Nephron (organoid): ENCODE measurements at regions not wholly inside any gene's neighbourhood (a gene's known extent, or its start where the extent isn't known, plus 50 kb on each side); places are given as distances from the start of the nearest gene placed in this dataset.
"Not testable (repeated sequence)": the region's sequence is repeated elsewhere in the genome, so short reads cannot be mapped to it uniquely, and the experiment has no call there.

Experiments
- H3K27ac Mint-ChIP-seq, 3 experiments: 2 replicates each; pipeline ENCODE4 v1.8.0; 2020; ENCODE audit warnings: mixed read lengths in 3 of 3, mild to moderate bottlenecking in 2 of 3, moderate library complexity in 1 of 3
- H3K27me3 Mint-ChIP-seq: 2 replicates; pipeline ENCODE4 v1.8.0; 2021; ENCODE audit warnings: low read depth, mild to moderate bottlenecking, moderate library complexity, mixed read lengths
- H3K36me3 Mint-ChIP-seq: 2 replicates; pipeline ENCODE4 v1.8.0; 2020; ENCODE audit warnings: low read depth, mixed read lengths
- H3K4me1 Mint-ChIP-seq: 2 replicates; pipeline ENCODE4 v1.8.0; 2020; ENCODE audit warnings: mixed read lengths
- H3K4me3 Mint-ChIP-seq, 3 experiments: 2 replicates each; pipeline ENCODE4 v1.8.0; 2020; ENCODE audit warnings: mild to moderate bottlenecking in 3 of 3, mixed read lengths in 3 of 3, moderate library complexity in 2 of 3
- H3K9me3 Mint-ChIP-seq: 2 replicates; pipeline ENCODE4 v1.8.0; 2020; ENCODE audit warnings: mixed read lengths
- TF ChIP-seq, protein P1 (sequence below), 3 experiments: fragments of 200-600 bp; sonication (generic); IDR thresholded peaks; one replicate each; pipeline ENCODE4 v1.5.0; 2021; ENCODE audit warnings: antibody characterized with exemption in 3 of 3; ENCODE audit not compliant: unreplicated experiment in 3 of 3

- Mint-ChIP-seq H3K27ac (no peak overlapping the region), H3K27me3 (peaks cover 33% of the 10 kb centered on the region), H3K4me1 (peaks cover 10% of the 10 kb centered on the region), H3K4me3 (no peak overlapping the region), H3K9me3 (peaks cover 34% of the 10 kb centered on the region), H3K36me3 (peaks cover 16% of the 10 kb centered on the region)
- TF ChIP-seq, protein P1, sequence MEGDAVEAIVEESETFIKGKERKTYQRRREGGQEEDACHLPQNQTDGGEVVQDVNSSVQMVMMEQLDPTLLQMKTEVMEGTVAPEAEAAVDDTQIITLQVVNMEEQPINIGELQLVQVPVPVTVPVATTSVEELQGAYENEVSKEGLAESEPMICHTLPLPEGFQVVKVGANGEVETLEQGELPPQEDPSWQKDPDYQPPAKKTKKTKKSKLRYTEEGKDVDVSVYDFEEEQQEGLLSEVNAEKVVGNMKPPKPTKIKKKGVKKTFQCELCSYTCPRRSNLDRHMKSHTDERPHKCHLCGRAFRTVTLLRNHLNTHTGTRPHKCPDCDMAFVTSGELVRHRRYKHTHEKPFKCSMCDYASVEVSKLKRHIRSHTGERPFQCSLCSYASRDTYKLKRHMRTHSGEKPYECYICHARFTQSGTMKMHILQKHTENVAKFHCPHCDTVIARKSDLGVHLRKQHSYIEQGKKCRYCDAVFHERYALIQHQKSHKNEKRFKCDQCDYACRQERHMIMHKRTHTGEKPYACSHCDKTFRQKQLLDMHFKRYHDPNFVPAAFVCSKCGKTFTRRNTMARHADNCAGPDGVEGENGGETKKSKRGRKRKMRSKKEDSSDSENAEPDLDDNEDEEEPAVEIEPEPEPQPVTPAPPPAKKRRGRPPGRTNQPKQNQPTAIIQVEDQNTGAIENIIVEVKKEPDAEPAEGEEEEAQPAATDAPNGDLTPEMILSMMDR (IDR thresholded peaks at IDR 0.05; ENCODE audit: unreplicated experiment in 3 of 3), result no peak
Observed at GRCh38 chr6:170004585-170005210, 253.3 kb downstream of the ERMARD start.

DNA sequence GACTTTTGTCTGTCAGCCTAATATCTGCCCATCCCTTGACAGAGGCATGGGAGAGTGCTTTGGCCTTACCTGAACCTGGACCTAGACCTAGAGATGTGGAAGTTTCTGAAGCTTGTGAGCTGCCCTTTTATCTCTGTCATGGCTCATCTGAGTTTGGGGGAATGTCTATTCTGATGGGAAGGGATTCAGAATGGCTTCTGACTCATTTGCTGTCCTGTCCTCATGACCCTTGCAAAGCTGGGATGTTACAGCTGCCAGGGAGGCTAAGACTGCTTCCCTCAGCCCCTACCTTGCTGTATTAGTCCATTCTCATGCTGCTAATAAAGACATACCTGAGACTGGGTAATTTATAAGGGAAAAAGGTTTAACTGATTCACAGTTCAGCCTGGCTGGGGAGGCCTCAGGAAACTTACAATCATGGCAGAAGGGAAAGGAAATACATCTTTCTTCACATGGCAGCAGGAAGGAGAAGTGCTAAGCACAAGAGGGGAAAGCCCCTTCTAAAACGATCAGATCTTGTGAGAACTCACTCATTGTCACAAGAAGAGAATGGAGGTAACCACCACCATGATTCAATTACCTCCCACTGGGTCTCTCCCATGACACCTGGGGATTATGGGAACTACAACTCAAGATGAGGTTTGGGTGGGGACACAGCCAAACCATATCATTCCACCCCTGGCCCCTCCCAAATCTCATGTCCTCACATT lies 252.2 kb downstream of the ERMARD start:
- peaks cover 37% of the 10 kb centered on the region for H3K9me3 Mint-ChIP-seq
- peaks cover 33% of the 10 kb centered on the region for H3K27me3 Mint-ChIP-seq
- H3K36me3 Mint-ChIP-seq, result peaks cover 16% of the 10 kb centered on the region
- H3K4me3 Mint-ChIP-seq, result no peak overlapping the region
- no peak overlapping the region for H3K27ac Mint-ChIP-seq
- TF ChIP-seq, protein P1 (IDR thresholded peaks at IDR 0.05; ENCODE audit: unreplicated experiment in 3 of 3), result no peak
- peaks cover 6% of the 10 kb centered on the region for H3K4me1 Mint-ChIP-seq

- Mint-ChIP-seq H3K4me3 (no peak overlapping the region), H3K27me3 (peaks cover 34% of the 10 kb centered on the region), H3K27ac (no peak overlapping the region), H3K4me1 (peaks cover 6% of the 10 kb centered on the region), H3K9me3 (peaks cover 37% of the 10 kb centered on the region), H3K36me3 (peaks cover 16% of the 10 kb centered on the region)
- TF ChIP-seq, protein P1 (IDR thresholded peaks at IDR 0.05; ENCODE audit: unreplicated experiment in 3 of 3), result no peak
Observed at GRCh38 chr6:170003027-170003426, 251.6 kb downstream of the ERMARD start.

GRCh38 chr6:170001782-170002181 lies 250.4 kb downstream of the ERMARD start:
- Mint-ChIP-seq H3K9me3 (peaks cover 37% of the 10 kb centered on the region), H3K27me3 (peaks cover 29% of the 10 kb centered on the region), H3K36me3 (peaks cover 16% of the 10 kb centered on the region)
- not testable (repeated sequence) for H3K4me3 Mint-ChIP-seq, H3K4me1 Mint-ChIP-seq, H3K27ac Mint-ChIP-seq

DNA sequence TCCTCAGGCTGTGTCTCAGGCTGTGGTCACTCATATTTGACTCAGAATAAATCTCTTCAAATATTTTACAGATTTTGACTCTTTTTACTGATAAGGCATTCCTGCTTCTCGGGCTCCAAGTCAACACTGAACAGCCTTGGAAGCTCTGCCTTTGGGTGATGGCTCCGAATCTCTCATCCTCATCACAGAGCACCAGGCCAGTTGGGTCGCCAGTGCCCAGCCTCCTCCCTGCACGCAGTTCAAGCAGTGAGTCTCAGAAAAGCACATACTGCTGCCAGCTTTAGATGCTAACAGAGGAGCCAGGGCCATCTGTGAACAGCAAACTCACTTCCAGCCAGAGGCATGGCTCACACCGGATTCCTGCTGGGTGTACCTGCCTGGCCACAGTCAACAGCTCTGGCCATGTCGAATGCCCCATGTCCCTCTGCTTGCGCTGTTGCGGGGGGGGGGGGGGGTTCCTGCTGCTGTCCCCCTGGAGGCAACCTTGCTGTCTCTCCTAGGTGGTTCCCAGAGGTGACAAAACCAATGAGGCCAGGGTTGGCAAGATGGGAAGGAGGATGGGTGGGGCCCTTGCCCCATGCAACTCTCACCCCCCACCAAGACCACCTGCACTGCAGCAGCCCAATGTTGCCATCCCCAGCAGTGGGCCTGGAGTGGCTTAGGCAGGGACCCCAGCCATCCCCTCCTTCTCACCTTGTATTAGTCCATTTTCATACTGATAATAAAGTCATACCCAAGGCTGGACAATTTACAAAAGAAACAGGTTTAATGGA lies 248.8 kb downstream of the ERMARD start:
- TF ChIP-seq, protein P1 (IDR thresholded peaks at IDR 0.05; ENCODE audit: unreplicated experiment in 3 of 3), result no peak
- peaks cover 12% of the 10 kb centered on the region for H3K36me3 Mint-ChIP-seq
- no peaks in the 10 kb centered on the region for H3K4me1 Mint-ChIP-seq
- peaks cover 15% of the 10 kb centered on the region for H3K27me3 Mint-ChIP-seq
- H3K27ac Mint-ChIP-seq, result no peak overlapping the region
- no peak overlapping the region for H3K4me3 Mint-ChIP-seq
- peaks cover 33% of the 10 kb centered on the region for H3K9me3 Mint-ChIP-seq

GRCh38 chr6:169999367-169999766 lies 247.9 kb downstream of the ERMARD start:
- H3K4me3 Mint-ChIP-seq, result no peak overlapping the region
- no peaks in the 10 kb centered on the region for H3K4me1 Mint-ChIP-seq
- peaks cover 9% of the 10 kb centered on the region for H3K36me3 Mint-ChIP-seq
- H3K27me3 Mint-ChIP-seq, result peaks cover 11% of the 10 kb centered on the region
- H3K9me3 Mint-ChIP-seq, result peaks cover 31% of the 10 kb centered on the region
- H3K27ac Mint-ChIP-seq, result no peak overlapping the region
- TF ChIP-seq, protein P1 (IDR thresholded peaks at IDR 0.05; ENCODE audit: unreplicated experiment in 3 of 3), result no peak
